ENCODE measurements at regions not wholly inside any gene's neighbourhood (a gene's known extent, or its start where the extent isn't known, plus 50 kb on each side); places are given as distances from the start of the nearest gene placed in this dataset.
"Not testable (repeated sequence)": the region's sequence is repeated elsewhere in the genome, so short reads cannot be mapped to it uniquely, and the experiment has no call there.

- TF ChIP-seq CTCF (conservative IDR thresholded peaks at IDR 0.05; ENCODE audit: low read depth, low read length), result peak; percentile 93
- H3K4me3 ChIP-seq (ENCODE audit: low read depth, low read length), result peak overlapping the region; percentile 60
- DNase-seq (ENCODE audit: low read depth), result peak; percentile 68
Measured at GRCh38 chr18:961644-962355, 57.1 kb downstream of the ADCYAP1 start.

- H3K4me3 ChIP-seq (ENCODE audit: low read depth, low read length), result no peak overlapping the region
- no peak for TF ChIP-seq CTCF (conservative IDR thresholded peaks at IDR 0.05; ENCODE audit: low read depth, low read length)
- DNase-seq (ENCODE audit: low read depth), result no peak
Measured at GRCh38 chr18:963276-963675, 58.6 kb downstream of the ADCYAP1 start.

- no peak for DNase-seq (ENCODE audit: low read depth)
- no peak for TF ChIP-seq CTCF (conservative IDR thresholded peaks at IDR 0.05; ENCODE audit: low read depth, low read length)
- H3K4me3 ChIP-seq (ENCODE audit: low read depth, low read length), result no peak overlapping the region
Measured at GRCh38 chr18:965921-966758, 61.5 kb downstream of the ADCYAP1 start.

- no peak for DNase-seq (ENCODE audit: low read depth)
- no peak for TF ChIP-seq CTCF (conservative IDR thresholded peaks at IDR 0.05; ENCODE audit: low read depth, low read length)
- no peak overlapping the region for H3K4me3 ChIP-seq (ENCODE audit: low read depth, low read length)
Measured at GRCh38 chr18:966759-967576, 62.3 kb downstream of the ADCYAP1 start.

GRCh38 chr18:968910-969309 lies 64.2 kb downstream of the ADCYAP1 start:
- DNase-seq (ENCODE audit: low read depth); H3K4me3 ChIP-seq (ENCODE audit: low read depth, low read length): not testable (repeated sequence)

GRCh38 chr18:969311-969710 lies 64.6 kb downstream of the ADCYAP1 start:
- DNase-seq (ENCODE audit: low read depth); H3K4me3 ChIP-seq (ENCODE audit: low read depth, low read length): not testable (repeated sequence)

GRCh38 chr18:974606-975005 lies 69.9 kb downstream of the ADCYAP1 start:
- DNase-seq (ENCODE audit: low read depth); H3K4me3 ChIP-seq (ENCODE audit: low read depth, low read length): not testable (repeated sequence)

- DNase-seq (ENCODE audit: low read depth); H3K4me3 ChIP-seq (ENCODE audit: low read depth, low read length): not testable (repeated sequence)
Measured at GRCh38 chr18:976393-977128, 71.9 kb downstream of the ADCYAP1 start.

- not testable (repeated sequence) for H3K4me3 ChIP-seq (ENCODE audit: low read depth, low read length); DNase-seq (ENCODE audit: low read depth)
Measured at GRCh38 chr18:977327-977726, 72.7 kb downstream of the ADCYAP1 start.

- DNase-seq (ENCODE audit: low read depth); H3K4me3 ChIP-seq (ENCODE audit: low read depth, low read length): not testable (repeated sequence)
Measured at GRCh38 chr18:977732-978131, 73.1 kb downstream of the ADCYAP1 start.

Measured in choroid plexus epithelial cell (primary cell).